Left lung (tissue), 4 donors: ENCODE measurements at regions not wholly inside any gene's neighbourhood (a gene's known extent, or its start where the extent isn't known, plus 50 kb on each side); places are given as distances from the start of the nearest gene placed in this dataset.

Source experiments
- ATAC-seq: fragments of 200-7000 bp; cut with Tn5 transposase; one replicate; pipeline ENCODE4 v1.9.1; 2020; ENCODE audit warnings: moderate library complexity
- DNase-seq, 4 donors: peaks; one replicate each; pipeline ENCODE4 v3.0.0-alpha.2; 2013 to 2020
- H3K27ac ChIP-seq, 2 donors: fragments of 200-600 bp; sonication (generic) in 1 of 2; one replicate each; pipeline versions ENCODE4 v1.5.0 to v1.8.0; 2020 to 2021
- H3K27me3 ChIP-seq, 2 donors: fragments of 200-600 bp; sonication (generic) in 1 of 2; one replicate each; pipeline versions ENCODE4 v1.5.0 to v1.8.0; 2020 to 2021
- H3K36me3 ChIP-seq, 2 donors: fragments of 200-600 bp; sonication (generic) in 1 of 2; one replicate each; pipeline versions ENCODE4 v1.5.0 to v1.8.0; 2020 to 2021
- H3K4me1 ChIP-seq, 2 donors: fragments of 200-600 bp; one replicate each; pipeline ENCODE4 v1.8.0; 2021
- H3K4me3 ChIP-seq, 2 donors: fragments of 200-600 bp; sonication (generic) in 1 of 2; one replicate each; pipeline versions ENCODE4 v1.5.0 to v1.8.0; 2020 to 2021; ENCODE audit warnings: mild to moderate bottlenecking in 1 of 2
- H3K9me3 ChIP-seq, 2 donors: fragments of 200-600 bp; sonication (generic) in 1 of 2; one replicate each; pipeline versions ENCODE4 v1.5.0 to v1.8.0; 2020 to 2021
- intact Hi-C, 2 donors: fragments of 100-400 bp; cut with DNase I; formaldehyde crosslinking; loops; one replicate each; pipeline versions ENCODE4 v1.11.2 to v1.14.2; 2022
- TF ChIP-seq, protein P1 (sequence below), 2 donors: fragments of 200-600 bp; sonication (generic) in 1 of 2; IDR thresholded peaks; one replicate each; pipeline versions ENCODE4 v1.5.0 to v1.8.0; 2021; ENCODE audit warnings: antibody characterized with exemption in 2 of 2
- donor health status: DM: no; HTN: yes; CAD: no.
- donor health status: DM: no; HTN: no; CAD: no.

DNA sequence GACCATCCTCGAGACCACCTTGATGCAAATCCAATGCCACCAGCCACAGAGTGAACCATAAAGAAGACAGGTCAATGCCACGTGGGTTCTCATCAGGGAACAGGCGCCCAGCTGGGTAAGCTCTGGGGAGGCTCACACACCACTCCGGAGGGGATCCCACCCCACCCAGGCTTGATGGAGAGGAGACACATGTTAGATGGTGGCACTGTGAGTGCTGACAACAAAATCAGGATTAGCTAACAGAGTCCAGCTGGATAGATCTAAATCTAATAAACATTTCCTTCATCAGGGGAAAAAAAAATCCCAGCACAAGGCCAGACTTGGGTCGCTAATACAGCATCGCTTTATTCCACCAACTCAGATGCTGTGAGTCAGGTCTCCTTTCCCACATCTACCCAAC lies 132.2 kb upstream of the TNR start:
- Histone ChIP-seq H3K27me3 (no peaks in the 10 kb centered on the region), H3K36me3 (no peaks in the 10 kb centered on the region), H3K4me3 (no peak overlapping the region), H3K27ac (no peak overlapping the region), H3K9me3 (no peaks in the 10 kb centered on the region), H3K4me1 (no peaks in the 10 kb centered on the region)
- ATAC-seq, result no peak
- intact Hi-C loops, result no loop called here
- TF ChIP-seq, protein P1, sequence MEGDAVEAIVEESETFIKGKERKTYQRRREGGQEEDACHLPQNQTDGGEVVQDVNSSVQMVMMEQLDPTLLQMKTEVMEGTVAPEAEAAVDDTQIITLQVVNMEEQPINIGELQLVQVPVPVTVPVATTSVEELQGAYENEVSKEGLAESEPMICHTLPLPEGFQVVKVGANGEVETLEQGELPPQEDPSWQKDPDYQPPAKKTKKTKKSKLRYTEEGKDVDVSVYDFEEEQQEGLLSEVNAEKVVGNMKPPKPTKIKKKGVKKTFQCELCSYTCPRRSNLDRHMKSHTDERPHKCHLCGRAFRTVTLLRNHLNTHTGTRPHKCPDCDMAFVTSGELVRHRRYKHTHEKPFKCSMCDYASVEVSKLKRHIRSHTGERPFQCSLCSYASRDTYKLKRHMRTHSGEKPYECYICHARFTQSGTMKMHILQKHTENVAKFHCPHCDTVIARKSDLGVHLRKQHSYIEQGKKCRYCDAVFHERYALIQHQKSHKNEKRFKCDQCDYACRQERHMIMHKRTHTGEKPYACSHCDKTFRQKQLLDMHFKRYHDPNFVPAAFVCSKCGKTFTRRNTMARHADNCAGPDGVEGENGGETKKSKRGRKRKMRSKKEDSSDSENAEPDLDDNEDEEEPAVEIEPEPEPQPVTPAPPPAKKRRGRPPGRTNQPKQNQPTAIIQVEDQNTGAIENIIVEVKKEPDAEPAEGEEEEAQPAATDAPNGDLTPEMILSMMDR (IDR thresholded peaks at IDR 0.05), result no peak
- no peak for DNase-seq

DNA sequence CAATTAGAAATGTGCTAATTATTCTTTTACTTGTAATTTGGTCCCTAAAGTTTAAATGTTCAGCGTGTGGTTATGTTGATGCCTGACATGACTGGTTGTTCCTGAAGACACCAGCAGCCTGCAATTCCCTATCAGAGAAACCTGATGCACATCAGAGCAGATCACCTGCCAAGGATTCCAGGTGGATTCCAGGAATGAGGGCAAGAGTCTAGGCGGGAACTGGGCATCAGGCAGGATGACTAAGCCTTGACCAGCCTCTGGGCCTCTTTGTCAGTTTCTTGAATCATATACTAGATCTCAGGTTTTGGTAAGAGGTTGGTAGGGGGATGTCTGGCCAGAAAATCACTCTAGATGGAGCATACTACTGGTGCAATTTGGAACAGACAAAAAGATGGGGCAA lies 130.7 kb upstream of the TNR start:
- DNase-seq (no peak), ATAC-seq (no peak)
- Histone ChIP-seq H3K27ac (no peak overlapping the region), H3K27me3 (no peaks in the 10 kb centered on the region), H3K36me3 (no peaks in the 10 kb centered on the region), H3K9me3 (no peaks in the 10 kb centered on the region), H3K4me3 (no peak overlapping the region), H3K4me1 (no peaks in the 10 kb centered on the region)
- TF ChIP-seq, protein P1 (IDR thresholded peaks at IDR 0.05), result no peak
- intact Hi-C loops, result no loop called here

DNA sequence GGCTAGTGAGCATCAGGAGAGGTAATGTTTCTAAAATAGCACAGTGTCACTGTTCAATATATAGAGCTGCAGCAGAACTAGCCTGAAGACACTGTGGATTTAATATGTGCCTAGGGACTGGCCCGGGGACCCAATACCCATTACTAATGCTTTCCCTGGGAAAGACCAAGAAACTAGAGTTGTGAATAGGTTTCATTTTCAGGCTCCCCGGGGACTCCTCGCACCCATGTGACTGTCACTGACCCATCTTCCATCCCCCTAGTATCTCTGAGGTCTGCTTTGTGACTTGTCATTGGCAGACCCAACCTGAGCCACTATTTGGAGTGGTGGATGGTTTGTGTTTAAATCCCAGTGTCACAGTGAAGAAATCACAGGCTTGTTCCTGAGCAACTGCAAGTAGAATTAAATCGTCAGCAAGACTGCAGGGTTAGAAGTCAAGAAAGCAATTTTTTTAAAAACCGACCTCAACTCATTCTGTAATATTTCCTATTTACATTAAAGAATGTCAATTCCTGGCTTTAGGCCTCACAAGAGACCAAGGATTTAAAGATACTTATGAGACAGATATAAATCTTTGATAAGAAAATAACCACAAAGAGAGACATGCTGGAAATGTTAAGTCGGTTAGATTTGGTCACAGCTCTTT lies 130.0 kb upstream of the TNR start:
- H3K9me3 ChIP-seq, result no peaks in the 10 kb centered on the region
- no peak overlapping the region for H3K4me3 ChIP-seq
- no peak for ATAC-seq
- TF ChIP-seq, protein P1 (IDR thresholded peaks at IDR 0.05), result no peak
- no peaks in the 10 kb centered on the region for H3K4me1 ChIP-seq
- DNase-seq, result no peak
- no peak overlapping the region for H3K27ac ChIP-seq
- H3K27me3 ChIP-seq, result no peaks in the 10 kb centered on the region
- no peaks in the 10 kb centered on the region for H3K36me3 ChIP-seq
- intact Hi-C loops, result no loop called here

DNA sequence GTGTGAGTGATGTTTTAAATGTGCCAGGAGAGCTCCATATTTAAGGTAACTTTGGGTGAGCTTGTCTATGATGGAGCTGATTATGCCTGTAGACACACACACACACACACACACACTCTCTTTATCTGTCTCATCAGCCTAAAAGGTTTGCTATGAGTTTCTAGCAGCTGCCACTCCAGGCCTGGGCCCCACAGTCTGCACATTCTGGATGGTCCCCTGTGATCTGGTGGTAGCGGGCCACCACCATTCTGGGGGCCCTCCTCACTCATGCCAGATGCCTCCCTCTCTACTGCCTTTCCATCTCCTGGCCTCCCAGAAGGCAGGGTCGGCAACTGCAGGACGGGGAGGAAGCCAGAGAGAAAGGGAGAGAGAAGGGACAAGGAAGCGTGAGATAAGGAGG lies 129.2 kb upstream of the TNR start:
- H3K27ac ChIP-seq, result no peak overlapping the region
- H3K27me3 ChIP-seq, result no peaks in the 10 kb centered on the region
- H3K9me3 ChIP-seq, result no peaks in the 10 kb centered on the region
- no peak overlapping the region for H3K4me3 ChIP-seq
- H3K36me3 ChIP-seq, result no peaks in the 10 kb centered on the region
- TF ChIP-seq, protein P1 (IDR thresholded peaks at IDR 0.05), result no peak
- ATAC-seq (no peak), DNase-seq (no peak)
- no peaks in the 10 kb centered on the region for H3K4me1 ChIP-seq
- intact Hi-C loops, result no loop called here

DNA sequence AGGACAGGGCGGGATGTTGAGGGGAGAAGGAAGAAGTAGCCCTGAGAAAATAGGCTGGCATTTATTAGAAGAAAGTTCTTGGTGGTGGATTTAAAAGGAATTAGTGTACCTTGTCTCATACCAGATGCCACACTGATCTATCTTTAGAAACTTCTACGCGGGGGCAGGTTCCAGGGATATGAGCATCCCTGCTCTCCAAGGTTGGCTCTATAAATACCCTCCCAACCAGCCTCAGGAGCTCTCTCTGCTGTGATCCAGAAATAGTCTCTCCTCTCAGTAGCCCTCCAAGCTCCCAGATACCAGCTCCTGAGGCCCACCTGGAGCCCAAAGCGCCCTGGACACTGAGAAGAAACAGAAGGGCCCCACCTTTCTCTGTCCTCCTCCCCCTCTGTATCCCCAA lies 128.3 kb upstream of the TNR start:
- no peaks in the 10 kb centered on the region for H3K9me3 ChIP-seq
- intact Hi-C loops, result no loop called here
- H3K4me3 ChIP-seq, result no peak overlapping the region
- no peaks in the 10 kb centered on the region for H3K27me3 ChIP-seq
- no peak for DNase-seq
- H3K36me3 ChIP-seq, result no peaks in the 10 kb centered on the region
- H3K4me1 ChIP-seq, result no peaks in the 10 kb centered on the region
- TF ChIP-seq, protein P1 (IDR thresholded peaks at IDR 0.05), result no peak
- no peak overlapping the region for H3K27ac ChIP-seq
- no peak for ATAC-seq
